Activated naive CD4-positive, alpha-beta T cell treated with anti-CD3 and anti-CD28 coated beads for 36 hours (primary cell): ENCODE measurements at regions not wholly inside any gene's neighbourhood (a gene's known extent, or its start where the extent isn't known, plus 50 kb on each side); places are given as distances from the start of the nearest gene placed in this dataset.

Experiments
- CTCF ChIA-PET: fragments of 350-600 bp; sonication (Branson Sonifier 250); formaldehyde crosslinking; loops from one replicate; lab custom pipeline; 2021; ENCODE audit warnings: antibody characterized with exemption; lab: Charles Lee
- DNase-seq: peaks from one replicate; pipeline ENCODE4 v3.0.0-alpha.2; 2020
- H3K27ac Mint-ChIP-seq: one replicate; pipeline ENCODE4 v1.8.0; 2021; ENCODE audit warnings: mild to moderate bottlenecking, mixed read lengths
- H3K27me3 Mint-ChIP-seq: one replicate; pipeline ENCODE4 v1.8.0; 2021; ENCODE audit warnings: low read depth, mixed read lengths
- H3K36me3 Mint-ChIP-seq: one replicate; pipeline ENCODE4 v1.8.0; 2021; ENCODE audit warnings: low read depth, mixed read lengths
- H3K4me1 Mint-ChIP-seq: one replicate; pipeline ENCODE4 v1.8.0; 2021; ENCODE audit warnings: low read depth, mixed read lengths
- H3K4me3 Mint-ChIP-seq: one replicate; pipeline ENCODE4 v1.8.0; 2021; ENCODE audit warnings: mild to moderate bottlenecking, moderate library complexity, mixed read lengths
- H3K9me3 Mint-ChIP-seq: one replicate; pipeline ENCODE4 v1.8.0; 2021; ENCODE audit warnings: mixed read lengths
- intact Hi-C: fragments of 100-400 bp; cut with micrococcal nuclease; formaldehyde crosslinking; loops from one replicate; pipeline ENCODE4 v1.15.1; 2023

DNA sequence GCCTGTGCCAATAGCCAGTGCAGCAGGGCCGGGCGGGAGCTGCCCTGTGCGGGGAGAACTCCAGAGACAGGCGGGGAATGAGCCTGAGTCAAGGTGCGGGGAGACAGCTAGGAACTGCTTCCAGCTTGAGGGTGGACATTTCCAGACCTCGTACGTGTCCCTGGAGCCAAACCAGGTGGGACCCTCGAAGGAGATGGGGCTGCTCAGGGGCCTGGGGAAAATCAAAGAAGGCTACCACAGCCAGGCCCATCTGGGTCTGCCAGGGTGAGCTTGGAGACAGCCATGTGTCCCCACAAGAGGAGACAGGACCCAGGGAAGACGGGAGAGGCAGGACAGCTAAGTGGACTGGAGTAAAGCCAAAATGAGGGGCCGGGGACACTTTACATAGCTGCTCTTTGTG, 504.9 kb upstream of the MGMT start:
- intact Hi-C loops: no loop called here
- Mint-ChIP-seq H3K4me3 (no peak overlapping the region), H3K27ac (no peak overlapping the region), H3K4me1 (no peaks in the 10 kb centered on the region), H3K27me3 (peaks cover 2% of the 10 kb centered on the region), H3K9me3 (peaks cover 4% of the 10 kb centered on the region), H3K36me3 (no peaks in the 10 kb centered on the region)
- CTCF ChIA-PET: interaction anchor here (0.6 kb wide), 1 partner anchor 120 kb away, joined by 3 read pairs; no protein-coding TSS in a partner anchor
- no peak for DNase-seq

DNA sequence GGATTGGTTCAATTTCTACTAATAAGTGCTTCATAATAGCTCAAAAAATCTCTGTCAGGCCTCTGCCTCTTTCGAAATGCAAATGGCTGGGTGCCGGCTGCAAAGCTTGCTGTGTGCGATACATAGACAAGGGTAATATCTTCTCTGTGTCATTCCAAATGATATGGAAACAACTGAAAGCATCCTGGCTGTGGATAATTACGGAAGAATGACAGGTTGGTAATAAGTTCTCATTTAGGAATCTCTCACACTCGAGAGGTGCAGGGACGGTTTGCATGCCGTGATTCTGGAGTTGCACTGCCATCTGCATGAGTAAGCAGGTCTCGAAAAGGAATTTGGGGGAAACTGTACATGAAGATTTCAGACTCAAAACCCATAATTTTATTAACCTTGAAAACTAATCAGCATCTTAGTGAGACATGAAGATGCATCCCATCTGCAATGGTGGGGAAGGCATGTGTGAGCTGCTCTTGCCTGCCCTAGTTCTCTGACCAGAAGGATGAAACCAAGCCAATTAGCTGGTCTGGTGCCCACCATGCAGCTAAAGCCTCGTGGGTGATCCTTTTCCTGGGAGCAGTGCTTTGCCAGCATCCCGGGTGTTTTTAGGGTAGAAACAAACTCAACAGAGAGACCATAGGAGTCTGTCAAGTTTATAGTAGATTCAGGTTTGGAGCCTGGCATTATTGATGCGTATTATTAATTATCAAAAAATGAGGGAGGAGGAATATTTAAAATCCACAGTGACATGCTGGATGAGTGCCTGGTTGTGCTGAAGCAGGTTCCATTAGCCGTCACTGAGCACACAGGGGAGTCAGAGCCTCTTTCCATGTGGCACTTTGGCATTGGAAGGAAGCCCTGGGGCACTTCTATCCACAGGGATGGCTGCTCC, 503.6 kb upstream of the MGMT start:
- Mint-ChIP-seq H3K9me3 (peaks cover 4% of the 10 kb centered on the region), H3K27ac (no peak overlapping the region), H3K36me3 (no peaks in the 10 kb centered on the region), H3K4me1 (no peaks in the 10 kb centered on the region), H3K4me3 (no peak overlapping the region), H3K27me3 (peaks cover 2% of the 10 kb centered on the region)
- DNase-seq: no peak
- intact Hi-C loops: no loop called here
- CTCF ChIA-PET: no interaction called here

DNA sequence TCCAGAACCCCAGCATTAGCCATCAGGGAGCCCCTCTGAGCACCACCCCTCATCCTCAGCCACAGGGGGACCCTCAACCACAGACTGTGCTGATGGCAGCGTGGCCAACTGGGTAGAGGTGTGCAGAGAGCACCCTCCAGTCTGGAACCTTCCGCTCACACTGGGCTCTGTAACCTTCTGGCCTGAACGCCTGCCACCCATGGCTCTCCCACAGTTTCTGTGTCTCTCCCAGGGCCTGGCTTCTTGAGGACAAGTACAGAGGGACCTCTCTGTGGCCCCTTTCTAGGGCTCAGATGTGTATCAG, 503.0 kb upstream of the MGMT start:
- CTCF ChIA-PET: no interaction called here
- intact Hi-C loops: no loop called here
- Mint-ChIP-seq H3K36me3 (no peaks in the 10 kb centered on the region), H3K27ac (no peak overlapping the region), H3K4me1 (no peaks in the 10 kb centered on the region), H3K27me3 (peaks cover 2% of the 10 kb centered on the region), H3K4me3 (no peak overlapping the region), H3K9me3 (peaks cover 4% of the 10 kb centered on the region)
- DNase-seq: no peak

DNA sequence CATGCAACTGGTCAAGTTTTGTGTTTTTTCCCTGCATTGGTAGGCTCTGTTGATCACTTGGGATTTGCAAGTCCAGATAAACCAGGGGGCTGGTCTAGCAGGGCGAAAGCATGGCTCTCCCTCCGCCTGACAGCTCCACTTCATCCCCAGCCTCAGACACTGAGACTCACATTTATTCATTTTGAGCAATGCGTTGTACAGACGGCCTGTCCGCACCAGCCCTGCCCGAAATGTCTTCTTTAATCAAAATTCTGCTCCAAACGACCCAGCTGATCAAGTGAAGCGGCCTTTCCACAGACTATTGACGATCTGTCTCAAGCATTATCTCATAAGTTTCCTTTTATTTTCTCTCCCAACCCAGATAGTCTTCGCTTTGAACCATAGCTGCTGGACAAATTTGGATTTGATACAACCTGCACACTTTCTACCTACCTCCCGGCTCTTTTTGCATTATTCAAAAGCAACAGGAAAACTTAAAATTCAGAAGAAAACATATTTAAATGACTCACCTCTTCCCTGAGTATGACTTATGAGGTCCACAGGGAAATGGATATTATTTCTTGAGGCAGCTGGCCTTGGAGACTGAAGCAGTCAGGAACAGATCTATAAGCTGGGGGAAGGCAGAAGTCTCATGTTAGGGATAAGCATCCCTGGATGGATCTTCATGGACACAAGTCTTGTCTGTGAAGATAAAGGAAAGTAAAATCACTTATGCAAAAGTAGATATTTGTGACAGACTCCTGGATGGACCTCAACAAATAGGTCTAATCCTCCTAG, 498.9 kb upstream of the MGMT start:
- Mint-ChIP-seq H3K4me3 (no peak overlapping the region), H3K27me3 (peaks cover 4% of the 10 kb centered on the region), H3K27ac (no peak overlapping the region), H3K4me1 (no peaks in the 10 kb centered on the region), H3K9me3 (peaks cover 4% of the 10 kb centered on the region), H3K36me3 (no peaks in the 10 kb centered on the region)
- DNase-seq: no peak
- CTCF ChIA-PET: interaction anchor here (0.6 kb wide), 1 partner anchor 64 kb away, joined by 3 read pairs; no protein-coding TSS in a partner anchor
- intact Hi-C loops: no loop called here

DNA sequence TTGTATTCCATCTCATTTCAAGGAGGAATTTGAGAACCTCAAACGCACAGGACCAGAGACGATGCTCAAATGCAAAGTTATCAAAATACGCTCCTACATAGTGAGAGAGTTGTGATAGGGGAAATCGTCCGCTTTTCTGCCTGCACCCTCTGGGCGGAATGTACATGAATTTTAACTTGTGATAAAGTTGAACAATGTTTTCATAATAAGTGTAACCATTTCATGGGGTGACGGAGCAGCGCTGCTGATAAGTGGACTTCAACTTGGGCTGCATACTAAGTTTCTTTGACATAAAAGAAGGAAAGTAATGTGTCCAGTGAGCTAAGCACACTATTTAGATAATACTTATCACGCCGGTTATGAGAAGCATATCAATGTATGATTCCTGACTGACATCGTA, 497.5 kb upstream of the MGMT start:
- intact Hi-C loops: no loop called here
- Mint-ChIP-seq H3K36me3 (no peaks in the 10 kb centered on the region), H3K4me3 (no peak overlapping the region), H3K4me1 (no peaks in the 10 kb centered on the region), H3K27ac (no peak overlapping the region), H3K27me3 (peaks cover 4% of the 10 kb centered on the region), H3K9me3 (peaks cover 4% of the 10 kb centered on the region)
- DNase-seq: no peak
- CTCF ChIA-PET: no interaction called here

DNA sequence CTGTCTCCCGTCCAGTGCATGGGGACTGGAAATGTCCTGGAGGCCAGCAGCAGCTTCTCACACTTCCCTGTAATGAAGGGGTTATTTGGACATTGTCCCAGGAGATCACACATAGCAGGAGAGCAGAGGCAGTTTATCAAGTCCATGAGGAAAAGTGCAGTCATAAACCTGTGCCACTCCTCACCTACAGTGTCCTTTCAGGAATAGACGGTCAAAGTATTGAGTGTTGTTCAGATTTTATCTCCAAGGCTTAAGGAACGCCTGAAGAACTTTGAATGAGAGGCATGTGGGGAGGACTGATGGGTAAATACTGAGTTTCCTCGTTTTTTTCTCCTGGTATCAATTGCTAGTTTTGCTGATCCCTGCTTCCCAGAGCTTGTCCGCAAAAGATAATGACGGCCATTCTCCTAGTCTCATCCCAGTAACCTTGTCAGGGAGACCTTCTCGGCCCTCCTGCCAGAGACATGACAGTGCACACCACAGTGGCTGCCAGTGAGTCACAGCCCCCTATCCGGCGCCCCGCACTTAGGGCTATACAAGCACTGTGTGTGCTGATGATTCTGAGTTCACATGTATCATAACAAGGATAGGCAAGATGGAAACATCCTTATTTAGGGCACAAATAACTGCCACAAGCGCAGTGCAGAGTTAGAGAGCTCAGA, 495.5 kb upstream of the MGMT start:
- no peak overlapping the region for H3K4me3 Mint-ChIP-seq
- peaks cover 4% of the 10 kb centered on the region for H3K27me3 Mint-ChIP-seq
- H3K9me3 Mint-ChIP-seq: no peaks in the 10 kb centered on the region
- no peak overlapping the region for H3K27ac Mint-ChIP-seq
- DNase-seq: no peak
- intact Hi-C loops: no loop called here
- H3K4me1 Mint-ChIP-seq: no peaks in the 10 kb centered on the region
- H3K36me3 Mint-ChIP-seq: no peaks in the 10 kb centered on the region
- CTCF ChIA-PET: no interaction called here

DNA sequence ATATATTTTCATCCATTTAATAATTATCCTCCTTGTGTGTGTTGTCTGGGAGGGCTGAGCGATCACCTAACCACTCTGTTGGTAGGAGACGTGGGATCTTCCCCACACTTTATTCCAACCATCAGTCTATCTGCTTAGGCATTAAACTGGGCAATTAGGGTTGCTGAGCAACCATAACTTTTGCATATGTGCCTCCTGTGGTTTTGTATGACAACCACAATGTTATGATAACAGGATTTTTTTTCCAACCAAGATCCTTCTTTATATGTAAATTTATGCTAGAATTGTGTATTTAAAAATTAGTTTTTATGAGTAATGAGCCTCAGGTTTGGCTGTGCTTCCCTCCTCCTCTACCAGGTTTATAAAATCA, 495.0 kb upstream of the MGMT start:
- Mint-ChIP-seq H3K27ac (no peak overlapping the region), H3K4me3 (no peak overlapping the region), H3K9me3 (no peaks in the 10 kb centered on the region), H3K27me3 (peaks cover 4% of the 10 kb centered on the region), H3K36me3 (no peaks in the 10 kb centered on the region), H3K4me1 (no peaks in the 10 kb centered on the region)
- no peak for DNase-seq
- CTCF ChIA-PET: no interaction called here
- intact Hi-C loops: no loop called here

DNA sequence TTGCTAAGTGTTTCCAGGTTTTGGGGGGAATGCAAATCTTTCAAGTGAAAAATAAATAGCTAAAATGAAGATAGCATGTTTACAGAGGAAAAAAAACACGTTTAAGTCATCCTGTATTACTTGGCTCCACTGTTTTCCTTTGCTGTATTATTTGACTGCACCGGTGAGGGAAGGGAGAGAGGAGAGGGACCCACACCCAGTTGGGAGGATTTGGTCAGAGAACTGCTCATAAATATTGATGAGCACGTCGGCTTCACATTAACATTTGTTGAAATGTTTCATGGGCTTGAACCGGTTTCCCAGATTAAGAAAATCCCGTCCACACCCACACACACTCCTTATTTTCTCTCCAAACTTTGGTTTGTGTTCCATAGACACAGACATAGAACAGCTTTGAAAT, 493.8 kb upstream of the MGMT start:
- Mint-ChIP-seq H3K27me3 (peaks cover 4% of the 10 kb centered on the region), H3K27ac (no peak overlapping the region), H3K4me1 (no peaks in the 10 kb centered on the region), H3K36me3 (no peaks in the 10 kb centered on the region), H3K9me3 (no peaks in the 10 kb centered on the region), H3K4me3 (no peak overlapping the region)
- DNase-seq: no peak
- CTCF ChIA-PET: no interaction called here
- intact Hi-C loops: no loop called here

DNA sequence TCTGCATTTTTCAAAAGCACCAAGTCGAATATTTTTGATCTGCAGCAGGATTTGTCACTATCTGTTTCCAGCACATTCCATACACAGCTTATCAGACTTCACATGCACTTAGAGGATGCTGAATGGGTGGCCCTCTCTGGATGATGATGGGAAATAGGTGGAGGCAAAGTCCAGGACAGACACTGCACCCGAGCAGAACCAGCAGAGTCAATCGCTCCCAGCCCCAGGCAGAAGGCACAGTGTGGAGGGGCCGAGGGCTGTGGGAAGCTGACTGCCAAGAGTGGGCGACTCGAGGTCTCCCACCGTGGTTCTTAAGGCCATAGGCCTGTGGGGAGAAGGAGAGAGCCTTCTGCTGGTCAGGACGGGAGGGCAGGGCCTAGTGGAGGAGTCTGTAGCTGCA, 490.2 kb upstream of the MGMT start:
- Mint-ChIP-seq H3K4me1 (no peaks in the 10 kb centered on the region), H3K36me3 (no peaks in the 10 kb centered on the region), H3K9me3 (no peaks in the 10 kb centered on the region), H3K4me3 (no peak overlapping the region), H3K27ac (no peak overlapping the region), H3K27me3 (no peaks in the 10 kb centered on the region)
- CTCF ChIA-PET: no interaction called here
- intact Hi-C loops: no loop called here
- DNase-seq: no peak

DNA sequence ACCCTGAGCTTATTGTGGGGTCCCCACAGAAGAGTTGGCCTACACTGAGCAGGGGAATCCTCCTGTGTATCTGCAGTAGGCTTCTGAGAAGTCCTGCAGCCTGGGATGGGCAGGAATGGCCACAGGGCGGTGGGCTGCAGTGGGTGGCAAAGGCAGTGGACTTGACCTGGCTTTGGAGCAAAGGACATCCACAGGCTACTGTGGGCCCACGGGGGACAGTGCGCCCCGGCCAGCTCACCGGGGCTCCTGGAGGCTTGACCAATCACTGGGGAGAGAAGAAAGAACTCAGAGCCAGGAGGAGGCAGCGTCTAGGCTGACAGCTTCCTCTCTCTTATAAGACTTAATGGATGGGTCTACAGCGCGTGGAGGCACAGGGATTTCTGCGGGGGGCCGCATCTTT, 488.8 kb upstream of the MGMT start:
- Mint-ChIP-seq H3K36me3 (no peaks in the 10 kb centered on the region), H3K27ac (no peak overlapping the region), H3K27me3 (no peaks in the 10 kb centered on the region), H3K4me1 (no peaks in the 10 kb centered on the region), H3K9me3 (no peaks in the 10 kb centered on the region), H3K4me3 (no peak overlapping the region)
- DNase-seq: no peak
- CTCF ChIA-PET: no interaction called here
- intact Hi-C loops: no loop called here

DNA sequence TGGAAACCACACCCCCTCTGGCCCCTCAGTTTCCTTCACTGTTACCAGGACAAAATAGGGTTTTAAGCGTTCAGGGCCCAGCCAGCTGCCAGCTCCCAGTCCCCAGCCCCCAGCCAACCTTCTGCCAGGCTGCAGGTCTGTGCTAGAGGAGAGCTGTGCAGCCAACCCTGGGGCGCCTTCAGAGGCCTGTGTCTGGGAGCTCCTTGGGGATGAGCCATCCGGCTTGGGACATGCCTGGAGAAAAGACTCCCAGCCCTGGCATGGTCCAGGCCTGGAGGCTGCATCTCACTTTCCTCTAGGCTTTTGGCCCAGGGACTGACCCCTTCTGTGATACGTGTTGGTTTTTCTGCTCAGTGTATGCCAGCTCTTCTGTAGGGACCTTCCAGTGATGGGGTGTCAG, 487.6 kb upstream of the MGMT start:
- intact Hi-C loops: no loop called here
- Mint-ChIP-seq H3K9me3 (no peaks in the 10 kb centered on the region), H3K4me3 (no peak overlapping the region), H3K27ac (no peak overlapping the region), H3K27me3 (no peaks in the 10 kb centered on the region), H3K36me3 (no peaks in the 10 kb centered on the region), H3K4me1 (no peaks in the 10 kb centered on the region)
- DNase-seq: no peak
- CTCF ChIA-PET: no interaction called here

DNA sequence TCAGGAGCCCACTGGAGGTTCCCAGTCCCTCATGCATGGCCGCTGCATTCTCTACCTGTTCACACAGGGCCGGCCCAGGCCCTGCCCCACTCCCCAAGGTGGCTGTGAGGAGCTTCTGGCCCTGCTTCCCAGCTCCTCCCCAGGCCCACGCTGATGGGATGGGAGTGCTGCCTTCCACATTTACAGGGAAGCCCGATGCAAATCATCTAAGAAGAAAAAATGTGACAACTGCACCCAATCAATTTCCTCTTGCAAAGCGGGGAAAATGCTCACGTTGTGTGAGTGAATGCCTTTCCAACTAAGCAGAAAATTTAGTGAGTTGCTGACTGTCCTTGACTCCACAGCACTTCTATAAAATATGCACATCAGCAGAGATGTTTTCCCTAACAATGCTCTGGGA, 485.8 kb upstream of the MGMT start:
- Mint-ChIP-seq H3K9me3 (no peaks in the 10 kb centered on the region), H3K4me3 (no peak overlapping the region), H3K4me1 (no peaks in the 10 kb centered on the region), H3K36me3 (no peaks in the 10 kb centered on the region), H3K27me3 (no peaks in the 10 kb centered on the region), H3K27ac (no peak overlapping the region)
- CTCF ChIA-PET: no interaction called here
- DNase-seq: no peak
- intact Hi-C loops: no loop called here
